GM12891 (cell line): ENCODE measurements at regions not wholly inside any gene's neighbourhood (a gene's known extent, or its start where the extent isn't known, plus 50 kb on each side); places are given as distances from the start of the nearest gene placed in this dataset.

Source experiments
- DNase-seq: peaks from one replicate; pipeline ENCODE4 v3.0.0; 2011; ENCODE audit warnings: low spot score; ENCODE audit not compliant: insufficient read length
- FAIRE-seq: peaks from 2 replicates; lab custom pipeline; 2011; peaks lifted over from hg19 to GRCh38; lab: Jason Lieb, UNC
- PAX5 ChIP-seq: IDR thresholded peaks from 2 replicates; pipeline ENCODE4 v1.6.1; 2011; ENCODE audit warnings: low read length, moderate library complexity, mild to moderate bottlenecking; ENCODE audit not compliant: insufficient read depth, severe bottlenecking
- POLR2A ChIP-seq: IDR thresholded peaks from 2 replicates; pipeline ENCODE4 v1.6.1; 2011; ENCODE audit warnings: low read depth, low read length, control low read depth
- POLR2AphosphoS5 ChIP-seq: IDR thresholded peaks from 2 replicates; pipeline ENCODE4 v1.6.1; 2011; ENCODE audit warnings: low read depth, low read length, control low read depth
- POU2F2 ChIP-seq: IDR thresholded peaks from 2 replicates; pipeline ENCODE4 v1.6.1; 2011; ENCODE audit warnings: low read depth, mild to moderate bottlenecking, control low read depth, low read length, moderate library complexity
- SPI1 ChIP-seq: IDR thresholded peaks from 2 replicates; pipeline ENCODE4 v1.6.1; 2011; ENCODE audit warnings: low read depth, low read length, control low read depth
- TAF1 ChIP-seq: IDR thresholded peaks from 2 replicates; pipeline ENCODE4 v1.6.1; 2011; ENCODE audit warnings: low read depth, low read length, control low read depth

DNA sequence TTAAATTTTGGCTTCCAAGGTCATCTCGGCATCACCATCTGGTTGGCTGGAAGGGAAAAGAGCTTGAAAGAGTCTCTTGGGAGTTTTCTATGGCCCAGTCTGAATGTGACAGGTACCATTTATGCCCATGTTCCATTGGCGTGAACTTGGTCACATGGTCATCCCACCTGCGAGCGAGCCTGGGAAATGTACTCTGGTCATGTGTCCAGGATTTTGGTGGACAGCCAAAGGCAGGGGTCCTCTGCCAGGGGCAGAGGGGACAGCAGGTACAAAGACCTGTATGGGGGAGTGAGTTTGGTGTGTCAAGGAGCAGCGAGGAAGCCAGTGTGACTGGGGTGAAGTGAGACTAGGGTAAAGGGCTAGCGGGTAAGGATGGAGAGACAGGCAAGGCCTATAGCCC lies 112.6 kb downstream of the CDC5L start:
- FAIRE-seq: no peak
- no peak for DNase-seq
- no peak for TF ChIP-seq POU2F2

DNA sequence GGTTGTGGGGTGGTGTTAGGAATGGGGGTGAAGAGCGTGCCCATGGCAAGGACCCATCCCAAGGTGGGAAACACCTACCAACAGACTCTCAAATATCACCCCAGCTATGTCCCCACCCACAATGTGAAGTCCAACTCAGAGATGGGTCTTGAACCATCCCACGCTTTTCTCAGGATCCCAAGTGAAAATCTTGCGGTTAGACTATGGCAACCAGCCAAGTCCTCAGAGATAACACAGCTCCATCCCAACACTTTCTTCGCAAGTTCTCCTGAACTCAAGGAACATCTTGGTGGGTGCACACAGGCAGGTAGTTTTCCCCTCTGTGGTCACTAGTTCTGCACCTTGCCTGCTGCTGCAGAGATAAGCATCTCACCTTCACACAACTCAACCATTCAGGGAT lies 116.0 kb downstream of the CDC5L start:
- FAIRE-seq (no peak), DNase-seq (no peak)
- no peak for TF ChIP-seq POU2F2
- TF ChIP-seq POLR2A: no peak
- no peak for TF ChIP-seq TAF1
- TF ChIP-seq POLR2AphosphoS5: no peak
- no peak for TF ChIP-seq PAX5
- TF ChIP-seq SPI1: no peak

DNA sequence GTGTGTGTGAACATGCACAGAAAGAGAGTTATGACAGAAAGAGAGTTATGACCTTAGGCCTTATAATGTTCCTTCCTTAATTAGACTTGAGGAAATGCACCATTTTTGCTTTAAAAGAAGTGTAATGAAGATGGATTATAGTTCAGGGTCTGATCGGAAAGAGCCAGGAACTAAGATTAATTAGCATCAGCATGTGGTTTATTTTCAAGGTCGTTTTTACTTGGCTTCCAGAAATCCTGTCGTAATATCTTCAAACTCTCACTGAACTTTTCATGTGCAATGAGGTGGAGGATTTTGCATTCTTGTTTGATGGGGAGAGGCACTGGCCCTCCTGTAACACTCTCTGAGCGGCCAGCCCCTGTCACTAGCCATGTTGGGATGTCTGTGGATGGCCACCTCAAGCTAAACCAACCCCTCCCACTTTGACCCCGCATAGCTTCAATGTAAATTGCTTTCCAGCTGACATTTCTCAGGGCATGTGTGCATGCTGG lies 116.8 kb downstream of the CDC5L start:
- TF ChIP-seq TAF1: no peak
- TF ChIP-seq POU2F2: no peak
- TF ChIP-seq POLR2AphosphoS5: no peak
- no peak for TF ChIP-seq SPI1
- TF ChIP-seq PAX5: no peak
- TF ChIP-seq POLR2A: no peak
- FAIRE-seq (no peak), DNase-seq (no peak)

DNA sequence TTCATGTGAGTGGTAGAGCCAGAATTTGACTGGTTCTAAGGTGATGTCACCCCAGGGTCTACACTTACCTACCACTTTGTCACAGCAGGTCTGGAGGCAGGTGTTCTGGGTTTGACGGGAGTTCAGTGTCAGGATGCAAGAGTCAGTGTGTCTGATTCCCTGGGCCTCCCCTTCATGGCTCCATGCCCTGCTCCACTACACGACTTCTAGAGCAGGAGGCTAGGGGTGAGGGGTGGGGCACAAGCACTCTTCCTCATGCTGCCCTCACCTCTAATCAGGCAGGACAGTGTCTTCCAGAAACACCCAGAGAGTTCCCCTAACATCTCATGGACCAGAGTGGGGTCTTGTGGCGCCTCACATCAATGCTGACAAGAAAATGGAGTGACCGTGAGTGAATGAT lies 118.2 kb downstream of the CDC5L start:
- FAIRE-seq: no peak
- TF ChIP-seq POU2F2 (no peak), POLR2AphosphoS5 (no peak), TAF1 (no peak), PAX5 (no peak), SPI1 (no peak), POLR2A (no peak)
- DNase-seq: no peak

DNA sequence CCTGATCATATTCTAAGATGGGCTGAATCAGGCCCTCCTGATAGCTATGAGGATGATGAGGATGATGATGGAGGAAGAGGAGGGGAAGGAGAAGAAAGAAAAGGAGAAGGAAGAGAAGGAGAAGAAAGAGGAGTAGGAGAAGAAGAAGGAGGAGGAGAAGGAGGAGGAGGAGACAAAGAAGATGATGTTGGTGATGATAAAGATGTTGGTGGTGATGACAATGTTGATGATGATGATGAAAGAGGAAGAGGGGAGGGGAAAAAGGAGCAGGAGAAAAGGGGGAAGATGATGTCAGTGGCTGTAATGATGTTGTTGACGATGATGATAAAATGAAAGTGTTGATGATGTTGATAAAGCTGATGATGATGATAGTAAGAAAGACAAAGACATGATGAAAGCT lies 119.5 kb downstream of the CDC5L start:
- DNase-seq (no peak), FAIRE-seq (no peak)
- TF ChIP-seq POU2F2 (no peak), POLR2A (no peak), PAX5 (no peak), POLR2AphosphoS5 (no peak), TAF1 (no peak), SPI1 (no peak)

DNA sequence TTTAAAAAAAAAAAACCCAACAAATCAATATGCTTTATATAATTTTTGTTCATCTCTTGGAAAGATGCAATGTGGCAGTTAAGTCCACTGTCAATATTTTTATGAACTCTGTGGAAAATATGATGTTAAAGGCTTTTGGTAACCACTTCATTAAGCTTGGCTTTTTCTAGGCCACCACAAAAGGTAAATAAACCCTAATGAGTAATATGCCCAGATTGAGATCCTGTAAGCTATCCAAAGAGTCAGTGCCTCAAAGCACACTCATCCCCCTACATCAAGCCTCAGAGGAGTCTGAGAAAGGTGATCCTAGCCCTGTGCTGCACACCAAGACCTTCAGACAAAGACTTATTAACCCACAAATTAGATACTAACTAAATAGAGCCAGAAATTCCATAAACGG lies 121.1 kb downstream of the CDC5L start:
- no peak for FAIRE-seq
- TF ChIP-seq POU2F2 (no peak), PAX5 (no peak), TAF1 (no peak), SPI1 (no peak), POLR2A (no peak), POLR2AphosphoS5 (no peak)
- no peak for DNase-seq

DNA sequence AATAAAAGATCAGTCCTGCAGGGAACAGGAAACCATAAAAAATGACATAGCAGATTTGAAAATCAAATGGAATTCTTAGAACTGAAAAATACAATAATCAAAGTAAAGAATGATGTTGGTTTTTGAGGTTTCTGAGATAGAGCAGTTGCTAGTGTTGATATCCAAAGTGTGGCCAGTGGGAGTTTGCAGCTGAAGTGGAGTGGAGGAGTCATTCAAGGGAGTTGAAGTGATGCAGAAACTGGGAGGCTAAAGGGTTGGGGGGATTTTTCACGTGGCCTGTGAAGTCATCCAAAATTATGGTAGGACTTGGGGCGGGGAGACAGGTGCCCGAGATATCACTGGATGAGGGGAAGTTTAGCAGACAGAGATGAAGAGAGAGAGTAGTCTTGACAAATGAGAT lies 123.6 kb downstream of the CDC5L start:
- TF ChIP-seq PAX5 (no peak), POU2F2 (no peak), POLR2AphosphoS5 (no peak), POLR2A (no peak), SPI1 (no peak), TAF1 (no peak)
- DNase-seq (no peak), FAIRE-seq (no peak)

DNA sequence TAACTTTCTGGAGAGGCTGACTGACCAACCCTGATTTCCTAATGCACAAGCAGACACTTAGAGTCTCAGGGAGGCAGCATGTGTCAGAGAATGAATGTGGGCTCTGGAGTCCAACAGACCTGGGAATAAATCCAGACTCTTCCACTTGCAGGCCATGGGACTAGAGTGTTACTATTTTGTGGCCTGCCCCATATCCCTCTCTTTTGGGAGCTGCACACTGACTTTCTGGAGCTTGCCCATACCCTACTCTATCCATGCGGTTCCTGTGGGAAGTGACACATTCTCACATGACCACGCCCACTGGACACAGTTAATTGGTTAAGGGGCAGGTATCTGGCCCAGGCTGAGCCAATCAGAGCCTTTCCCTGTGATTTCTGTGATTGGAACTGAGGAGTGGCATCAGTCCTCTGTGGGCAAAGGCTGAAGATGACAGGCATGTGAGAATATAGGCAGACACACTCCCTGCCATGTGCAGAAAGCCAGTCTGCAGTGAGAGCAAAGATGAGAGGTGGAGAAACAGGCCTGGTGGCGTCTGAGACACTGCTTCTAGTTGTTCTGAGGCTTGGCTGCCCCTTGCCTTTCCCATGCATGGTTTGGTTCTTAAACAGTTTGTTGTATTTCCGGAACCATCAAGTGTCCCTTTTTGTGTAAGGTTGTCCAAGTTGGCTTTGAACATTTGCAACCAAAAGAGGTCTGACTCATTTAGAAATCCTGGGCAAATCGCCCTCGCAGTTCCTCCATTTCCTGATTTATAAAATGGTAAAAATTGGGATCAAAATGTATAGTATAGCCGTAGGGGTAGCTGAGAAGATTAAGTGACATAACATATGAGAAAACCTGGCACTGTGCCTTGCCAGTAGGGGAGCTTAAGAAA lies 125.6 kb downstream of the CDC5L start:
- DNase-seq: no peak
- no peak for TF ChIP-seq PAX5
- TF ChIP-seq TAF1: no peak
- TF ChIP-seq POLR2A: no peak
- no peak for TF ChIP-seq SPI1
- FAIRE-seq: no peak

DNA sequence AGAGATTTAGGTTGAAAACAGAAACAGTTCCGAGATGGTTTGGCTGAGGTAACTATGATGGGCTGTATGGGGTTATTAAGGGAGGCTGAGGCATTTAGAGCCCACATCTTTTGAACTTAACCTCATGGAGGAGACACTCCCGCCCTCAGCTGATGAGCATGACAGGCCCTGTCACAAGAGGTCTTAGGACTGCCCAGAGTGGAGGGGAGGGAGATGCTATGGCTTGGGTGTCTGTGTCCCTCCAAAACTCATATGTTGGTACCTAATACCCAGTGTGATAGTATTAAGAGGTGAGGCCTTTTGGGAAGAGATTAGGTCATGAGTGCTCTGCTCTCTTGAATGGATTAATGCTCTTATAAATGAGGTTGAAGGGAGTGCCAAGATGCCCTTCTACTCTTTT lies 126.6 kb downstream of the CDC5L start:
- TF ChIP-seq TAF1 (no peak), PAX5 (no peak), POLR2AphosphoS5 (no peak), POU2F2 (no peak), SPI1 (no peak), POLR2A (no peak)
- no peak for DNase-seq
- no peak for FAIRE-seq

DNA sequence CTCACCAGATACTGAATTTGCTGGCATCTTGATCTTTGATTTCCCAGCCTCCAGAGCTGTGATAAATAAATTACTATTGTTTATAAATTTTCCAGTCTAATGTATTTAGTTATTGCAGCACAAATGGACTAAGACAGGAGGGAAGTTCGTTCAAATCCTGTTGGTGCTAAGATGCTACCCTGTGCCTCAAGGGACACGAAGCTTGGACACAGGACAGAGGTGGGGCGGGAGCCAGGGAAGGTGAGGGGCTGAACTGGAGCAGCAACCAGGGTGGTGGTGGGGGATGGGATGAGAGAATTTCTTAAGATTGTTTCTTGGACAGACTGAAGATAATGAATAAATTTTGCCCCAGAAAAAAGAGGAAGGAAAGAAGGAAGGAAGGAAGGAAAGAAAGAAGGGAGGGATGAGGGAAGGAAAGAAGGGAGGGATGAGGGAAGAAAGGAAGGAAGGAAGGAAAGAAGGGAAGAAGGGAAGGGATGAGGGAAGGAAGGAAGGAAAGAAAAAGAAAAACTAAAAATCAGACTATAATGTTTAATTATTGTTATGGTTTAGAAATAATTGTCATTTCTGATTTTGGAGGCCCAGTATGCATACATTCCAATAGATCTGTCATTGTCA lies 127.2 kb downstream of the CDC5L start:
- FAIRE-seq: no peak
- DNase-seq: no peak
- no peak for TF ChIP-seq TAF1
- no peak for TF ChIP-seq POU2F2
- no peak for TF ChIP-seq POLR2AphosphoS5
- TF ChIP-seq SPI1: no peak
- no peak for TF ChIP-seq POLR2A
- TF ChIP-seq PAX5: no peak
